ENCODE measurements at regions not wholly inside any gene's neighbourhood (a gene's known extent, or its start where the extent isn't known, plus 50 kb on each side); places are given as distances from the start of the nearest gene placed in this dataset.

- FAIRE-seq = no peak
- DNase-seq (ENCODE audit: insufficient read length, low spot score) = no peak
- TF ChIP-seq TAF1 (IDR thresholded peaks at IDR 0.05; ENCODE audit: low read depth, low read length) = no peak
- TF ChIP-seq SPI1 (IDR thresholded peaks at IDR 0.05; ENCODE audit: low read depth, low read length) = no peak
These were observed 259.1 kb downstream of the BARHL2 start for GRCh38 chr1:90457985-90458384.

- FAIRE-seq (no peak), DNase-seq (ENCODE audit: insufficient read length, low spot score) (no peak)
- TF ChIP-seq POLR2A (IDR thresholded peaks at IDR 0.05; ENCODE audit: low read depth, low read length) (no peak), TAF1 (IDR thresholded peaks at IDR 0.05; ENCODE audit: low read depth, low read length) (no peak), POLR2AphosphoS5 (IDR thresholded peaks at IDR 0.05; ENCODE audit: low read depth, low read length) (no peak), SPI1 (IDR thresholded peaks at IDR 0.05; ENCODE audit: low read depth, low read length) (no peak), PAX5 (IDR thresholded peaks at IDR 0.05; ENCODE audit: insufficient read depth, low read length, severe bottlenecking) (no peak), POU2F2 (IDR thresholded peaks at IDR 0.05; ENCODE audit: low read depth, low read length) (no peak)
These were observed 264.6 kb downstream of the BARHL2 start for GRCh38 chr1:90452491-90452890.

- DNase-seq (ENCODE audit: insufficient read length, low spot score) = no peak
- no peak for TF ChIP-seq TAF1 (IDR thresholded peaks at IDR 0.05; ENCODE audit: low read depth, low read length)
- no peak for TF ChIP-seq SPI1 (IDR thresholded peaks at IDR 0.05; ENCODE audit: low read depth, low read length)
- no peak for TF ChIP-seq POLR2AphosphoS5 (IDR thresholded peaks at IDR 0.05; ENCODE audit: low read depth, low read length)
- TF ChIP-seq PAX5 (IDR thresholded peaks at IDR 0.05; ENCODE audit: insufficient read depth, low read length, severe bottlenecking) = no peak
- TF ChIP-seq POU2F2 (IDR thresholded peaks at IDR 0.05; ENCODE audit: low read depth, low read length) = no peak
- TF ChIP-seq POLR2A (IDR thresholded peaks at IDR 0.05; ENCODE audit: low read depth, low read length) = no peak
- no peak for FAIRE-seq
These were observed 273.7 kb downstream of the BARHL2 start for GRCh38 chr1:90443354-90443753.

GRCh38 chr1:90435351-90435750 lies 281.8 kb downstream of the BARHL2 start:
- FAIRE-seq (no peak), DNase-seq (ENCODE audit: insufficient read length, low spot score) (no peak)
- TF ChIP-seq TAF1 (IDR thresholded peaks at IDR 0.05; ENCODE audit: low read depth, low read length) = no peak
- no peak for TF ChIP-seq POLR2A (IDR thresholded peaks at IDR 0.05; ENCODE audit: low read depth, low read length)
- no peak for TF ChIP-seq POLR2AphosphoS5 (IDR thresholded peaks at IDR 0.05; ENCODE audit: low read depth, low read length)
- TF ChIP-seq PAX5 (IDR thresholded peaks at IDR 0.05; ENCODE audit: insufficient read depth, low read length, severe bottlenecking) = no peak
- no peak for TF ChIP-seq SPI1 (IDR thresholded peaks at IDR 0.05; ENCODE audit: low read depth, low read length)
- no peak for TF ChIP-seq POU2F2 (IDR thresholded peaks at IDR 0.05; ENCODE audit: low read depth, low read length)

GRCh38 chr1:90434460-90434859 lies 282.6 kb downstream of the BARHL2 start:
- FAIRE-seq (no peak), DNase-seq (ENCODE audit: insufficient read length, low spot score) (no peak)
- TF ChIP-seq POU2F2 (IDR thresholded peaks at IDR 0.05; ENCODE audit: low read depth, low read length) (no peak), SPI1 (IDR thresholded peaks at IDR 0.05; ENCODE audit: low read depth, low read length) (no peak), POLR2A (IDR thresholded peaks at IDR 0.05; ENCODE audit: low read depth, low read length) (no peak), POLR2AphosphoS5 (IDR thresholded peaks at IDR 0.05; ENCODE audit: low read depth, low read length) (no peak), TAF1 (IDR thresholded peaks at IDR 0.05; ENCODE audit: low read depth, low read length) (no peak), PAX5 (IDR thresholded peaks at IDR 0.05; ENCODE audit: insufficient read depth, low read length, severe bottlenecking) (no peak)

- DNase-seq (ENCODE audit: insufficient read length, low spot score) = no peak
- TF ChIP-seq POLR2A (IDR thresholded peaks at IDR 0.05; ENCODE audit: low read depth, low read length) (no peak), TAF1 (IDR thresholded peaks at IDR 0.05; ENCODE audit: low read depth, low read length) (no peak), PAX5 (IDR thresholded peaks at IDR 0.05; ENCODE audit: insufficient read depth, low read length, severe bottlenecking) (no peak), POU2F2 (IDR thresholded peaks at IDR 0.05; ENCODE audit: low read depth, low read length) (no peak), POLR2AphosphoS5 (IDR thresholded peaks at IDR 0.05; ENCODE audit: low read depth, low read length) (no peak), SPI1 (IDR thresholded peaks at IDR 0.05; ENCODE audit: low read depth, low read length) (no peak)
- FAIRE-seq = no peak
These were observed 300.0 kb downstream of the BARHL2 start for GRCh38 chr1:90417126-90417525.

GRCh38 chr1:90414201-90414600 lies 302.9 kb downstream of the BARHL2 start:
- DNase-seq (ENCODE audit: insufficient read length, low spot score) = no peak
- no peak for TF ChIP-seq SPI1 (IDR thresholded peaks at IDR 0.05; ENCODE audit: low read depth, low read length)
- no peak for TF ChIP-seq POLR2A (IDR thresholded peaks at IDR 0.05; ENCODE audit: low read depth, low read length)
- no peak for TF ChIP-seq PAX5 (IDR thresholded peaks at IDR 0.05; ENCODE audit: insufficient read depth, low read length, severe bottlenecking)
- TF ChIP-seq TAF1 (IDR thresholded peaks at IDR 0.05; ENCODE audit: low read depth, low read length) = no peak
- TF ChIP-seq POU2F2 (IDR thresholded peaks at IDR 0.05; ENCODE audit: low read depth, low read length) = no peak
- no peak for TF ChIP-seq POLR2AphosphoS5 (IDR thresholded peaks at IDR 0.05; ENCODE audit: low read depth, low read length)
- FAIRE-seq = no peak

GRCh38 chr1:90413519-90413918 lies 303.6 kb downstream of the BARHL2 start:
- DNase-seq (ENCODE audit: insufficient read length, low spot score) = no peak
- TF ChIP-seq POLR2AphosphoS5 (IDR thresholded peaks at IDR 0.05; ENCODE audit: low read depth, low read length) (no peak), SPI1 (IDR thresholded peaks at IDR 0.05; ENCODE audit: low read depth, low read length) (no peak), POU2F2 (IDR thresholded peaks at IDR 0.05; ENCODE audit: low read depth, low read length) (no peak), POLR2A (IDR thresholded peaks at IDR 0.05; ENCODE audit: low read depth, low read length) (no peak), TAF1 (IDR thresholded peaks at IDR 0.05; ENCODE audit: low read depth, low read length) (no peak), PAX5 (IDR thresholded peaks at IDR 0.05; ENCODE audit: insufficient read depth, low read length, severe bottlenecking) (no peak)
- no peak for FAIRE-seq

GRCh38 chr1:90412563-90412962 lies 304.5 kb downstream of the BARHL2 start:
- no peak for FAIRE-seq
- TF ChIP-seq SPI1 (IDR thresholded peaks at IDR 0.05; ENCODE audit: low read depth, low read length) (no peak), TAF1 (IDR thresholded peaks at IDR 0.05; ENCODE audit: low read depth, low read length) (no peak), POLR2A (IDR thresholded peaks at IDR 0.05; ENCODE audit: low read depth, low read length) (no peak), POLR2AphosphoS5 (IDR thresholded peaks at IDR 0.05; ENCODE audit: low read depth, low read length) (no peak), PAX5 (IDR thresholded peaks at IDR 0.05; ENCODE audit: insufficient read depth, low read length, severe bottlenecking) (no peak), POU2F2 (IDR thresholded peaks at IDR 0.05; ENCODE audit: low read depth, low read length) (no peak)
- DNase-seq (ENCODE audit: insufficient read length, low spot score) = no peak

- DNase-seq (ENCODE audit: insufficient read length, low spot score) = no peak
- FAIRE-seq = no peak
- TF ChIP-seq POLR2A (IDR thresholded peaks at IDR 0.05; ENCODE audit: low read depth, low read length) (no peak), TAF1 (IDR thresholded peaks at IDR 0.05; ENCODE audit: low read depth, low read length) (no peak), POLR2AphosphoS5 (IDR thresholded peaks at IDR 0.05; ENCODE audit: low read depth, low read length) (no peak)
These were observed 305.9 kb downstream of the BARHL2 start for GRCh38 chr1:90411185-90411584.
